ENCODE measurements at regions not wholly inside any gene's neighbourhood (a gene's known extent, or its start where the extent isn't known, plus 50 kb on each side); places are given as distances from the start of the nearest gene placed in this dataset.

DNA sequence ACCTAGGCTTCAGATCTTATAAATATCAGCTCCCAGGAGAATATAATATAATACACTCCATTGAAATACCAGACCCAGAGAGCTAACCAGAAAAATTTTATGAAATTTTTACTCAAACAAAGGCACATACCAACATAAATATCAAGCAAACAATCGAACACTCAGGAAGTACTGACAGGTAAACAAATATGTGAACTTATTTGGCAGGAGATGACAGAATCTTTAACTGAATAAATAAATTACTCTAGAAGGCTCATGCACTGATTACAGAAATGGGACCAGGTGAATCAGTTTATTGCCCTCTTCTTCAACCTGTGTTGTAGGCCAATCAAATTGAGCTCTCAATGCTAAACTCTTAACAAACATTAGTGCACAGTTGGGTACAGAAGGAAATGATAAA is 225.2 kb upstream of the PABPC4L start:
- Mint-ChIP-seq H3K4me1 (ENCODE audit: low read depth) (peaks cover 4% of the 10 kb centered on the region; the same call in 1 of the 2 replicates), H3K27me3 (ENCODE audit: insufficient read depth) (no peaks in the 10 kb centered on the region; the same call in 1 of the 2 replicates), H3K27ac (no peak overlapping the region), H3K36me3 (ENCODE audit: low read depth) (no peaks in the 10 kb centered on the region), H3K9me3 (no peaks in the 10 kb centered on the region; the same call in 1 of the 2 replicates), H3K4me3 (no peak overlapping the region)
- TF ChIP-seq, protein P1, sequence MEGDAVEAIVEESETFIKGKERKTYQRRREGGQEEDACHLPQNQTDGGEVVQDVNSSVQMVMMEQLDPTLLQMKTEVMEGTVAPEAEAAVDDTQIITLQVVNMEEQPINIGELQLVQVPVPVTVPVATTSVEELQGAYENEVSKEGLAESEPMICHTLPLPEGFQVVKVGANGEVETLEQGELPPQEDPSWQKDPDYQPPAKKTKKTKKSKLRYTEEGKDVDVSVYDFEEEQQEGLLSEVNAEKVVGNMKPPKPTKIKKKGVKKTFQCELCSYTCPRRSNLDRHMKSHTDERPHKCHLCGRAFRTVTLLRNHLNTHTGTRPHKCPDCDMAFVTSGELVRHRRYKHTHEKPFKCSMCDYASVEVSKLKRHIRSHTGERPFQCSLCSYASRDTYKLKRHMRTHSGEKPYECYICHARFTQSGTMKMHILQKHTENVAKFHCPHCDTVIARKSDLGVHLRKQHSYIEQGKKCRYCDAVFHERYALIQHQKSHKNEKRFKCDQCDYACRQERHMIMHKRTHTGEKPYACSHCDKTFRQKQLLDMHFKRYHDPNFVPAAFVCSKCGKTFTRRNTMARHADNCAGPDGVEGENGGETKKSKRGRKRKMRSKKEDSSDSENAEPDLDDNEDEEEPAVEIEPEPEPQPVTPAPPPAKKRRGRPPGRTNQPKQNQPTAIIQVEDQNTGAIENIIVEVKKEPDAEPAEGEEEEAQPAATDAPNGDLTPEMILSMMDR (IDR thresholded peaks at IDR 0.05): no peak
- DNase-seq: no peak

DNA sequence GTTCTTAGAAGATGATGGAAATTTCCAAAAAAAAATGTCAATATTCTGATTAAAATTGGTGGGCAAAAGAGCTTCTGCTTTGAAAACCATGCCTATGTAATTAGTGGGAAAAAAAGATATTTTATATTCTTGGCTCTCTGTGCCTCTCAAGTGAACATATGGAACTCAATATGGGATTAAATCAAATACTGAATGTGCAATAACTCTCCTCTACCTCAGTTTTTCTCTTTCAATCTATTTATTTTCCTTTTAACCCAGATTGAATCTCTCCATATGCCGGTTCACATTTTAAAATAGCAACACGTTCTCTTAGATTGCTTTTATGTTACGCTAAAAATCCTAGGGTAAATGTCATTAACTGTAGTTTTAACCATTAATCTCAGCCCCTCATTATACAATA is 224.2 kb upstream of the PABPC4L start:
- Mint-ChIP-seq H3K36me3 (ENCODE audit: low read depth) (no peaks in the 10 kb centered on the region), H3K27ac (no peak overlapping the region), H3K4me1 (ENCODE audit: low read depth) (peaks cover 5% of the 10 kb centered on the region; the same call in 1 of the 2 replicates), H3K27me3 (ENCODE audit: insufficient read depth) (no peaks in the 10 kb centered on the region; the same call in 1 of the 2 replicates), H3K4me3 (no peak overlapping the region), H3K9me3 (no peaks in the 10 kb centered on the region; the same call in 1 of the 2 replicates)
- no peak for DNase-seq
- TF ChIP-seq, protein P1 (IDR thresholded peaks at IDR 0.05): no peak

DNA sequence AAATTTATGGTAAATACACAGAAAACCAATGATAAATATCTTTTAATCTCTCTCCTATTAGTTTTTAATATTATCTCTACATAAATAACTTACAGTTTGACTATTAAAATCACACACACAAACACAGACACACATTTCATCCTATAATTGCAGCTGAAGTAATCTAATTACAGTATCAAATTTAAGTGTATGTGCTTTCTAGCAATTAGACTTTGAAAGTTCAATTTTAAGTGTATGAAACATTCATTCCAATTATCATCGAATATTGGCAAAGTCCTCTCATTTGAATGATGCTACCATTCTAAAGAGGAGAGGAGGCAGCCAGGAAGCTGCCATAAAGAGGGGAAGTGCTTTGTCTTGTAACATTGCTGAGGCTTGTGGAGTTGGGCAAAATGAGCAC is 221.2 kb upstream of the PABPC4L start:
- no peak for DNase-seq
- Mint-ChIP-seq H3K27me3 (ENCODE audit: insufficient read depth) (no peaks in the 10 kb centered on the region; the same call in 1 of the 2 replicates), H3K36me3 (ENCODE audit: low read depth) (no peaks in the 10 kb centered on the region), H3K9me3 (no peaks in the 10 kb centered on the region; the same call in 1 of the 2 replicates), H3K4me3 (no peak overlapping the region), H3K27ac (no peak overlapping the region), H3K4me1 (ENCODE audit: low read depth) (peaks cover 5% of the 10 kb centered on the region; the same call in 1 of the 2 replicates)
- TF ChIP-seq, protein P1 (IDR thresholded peaks at IDR 0.05): no peak

DNA sequence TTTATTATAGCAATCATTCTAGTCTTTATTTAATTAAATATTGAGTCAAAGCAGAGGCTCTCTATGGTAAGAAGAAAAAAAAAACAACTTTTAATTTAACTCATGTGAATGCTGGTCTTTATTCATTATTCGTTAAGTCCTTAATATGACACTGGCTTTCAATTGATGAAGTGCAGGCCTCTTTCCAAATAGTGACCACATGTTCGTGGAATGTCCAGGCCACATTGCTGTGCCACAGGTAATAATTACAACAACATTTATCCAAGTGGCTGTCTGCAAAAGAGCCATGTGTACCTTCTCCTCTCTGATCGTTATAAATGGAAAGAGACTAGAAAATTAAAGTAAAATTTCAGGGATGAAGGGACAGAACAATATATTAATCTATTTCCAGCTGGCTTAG is 220.1 kb upstream of the PABPC4L start:
- TF ChIP-seq, protein P1 (IDR thresholded peaks at IDR 0.05): no peak
- Mint-ChIP-seq H3K4me3 (no peak overlapping the region), H3K4me1 (ENCODE audit: low read depth) (peaks cover 5% of the 10 kb centered on the region; the same call in 1 of the 2 replicates), H3K27ac (no peak overlapping the region), H3K9me3 (no peaks in the 10 kb centered on the region; the same call in 1 of the 2 replicates), H3K27me3 (ENCODE audit: insufficient read depth) (no peaks in the 10 kb centered on the region; the same call in 1 of the 2 replicates), H3K36me3 (ENCODE audit: low read depth) (no peaks in the 10 kb centered on the region)
- DNase-seq: no peak

DNA sequence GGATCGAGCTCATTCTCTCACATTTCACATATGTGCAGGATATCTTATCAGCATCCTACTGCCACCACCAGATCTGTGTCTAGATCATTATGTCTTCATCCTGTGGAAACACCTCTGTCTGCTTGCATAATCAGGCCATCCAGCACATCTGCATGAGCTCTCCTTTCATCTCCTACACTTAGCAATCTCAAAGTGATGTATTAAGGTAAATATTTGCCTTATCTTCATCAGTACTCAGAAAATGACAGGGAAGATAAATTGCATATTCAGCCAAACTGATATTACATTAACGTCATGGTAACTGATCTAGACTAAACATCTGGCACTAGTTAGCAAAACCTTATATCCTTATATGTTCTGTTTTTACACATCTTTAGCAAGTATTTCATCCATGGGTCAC is 207.3 kb upstream of the PABPC4L start:
- no peak for DNase-seq
- TF ChIP-seq, protein P1 (IDR thresholded peaks at IDR 0.05): no peak
- H3K27me3 Mint-ChIP-seq (ENCODE audit: insufficient read depth): no peaks in the 10 kb centered on the region
- no peaks in the 10 kb centered on the region for H3K4me1 Mint-ChIP-seq (ENCODE audit: low read depth)
- no peaks in the 10 kb centered on the region for H3K36me3 Mint-ChIP-seq (ENCODE audit: low read depth)
- H3K27ac Mint-ChIP-seq: no peak overlapping the region
- no peaks in the 10 kb centered on the region for H3K9me3 Mint-ChIP-seq
- H3K4me3 Mint-ChIP-seq: no peak overlapping the region

DNA sequence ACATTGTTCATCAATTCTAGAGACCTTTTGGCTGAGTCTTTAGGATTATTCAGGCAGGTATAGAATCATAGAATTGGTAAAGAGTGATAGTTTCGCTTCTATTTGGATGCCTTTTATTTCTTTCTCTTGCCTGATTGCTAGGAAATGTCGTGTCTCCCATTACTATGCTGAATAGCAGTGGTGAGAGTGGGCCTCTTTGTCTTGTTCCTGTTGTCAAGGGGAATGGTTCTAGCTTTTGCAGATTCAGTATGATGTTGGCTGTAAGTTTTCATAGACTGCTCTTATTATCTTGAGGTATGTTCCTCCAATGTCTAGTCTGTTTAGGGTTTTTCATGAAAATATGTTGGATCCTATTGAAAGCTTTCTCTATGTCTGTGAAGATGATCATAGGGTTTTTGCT is 200.2 kb upstream of the PABPC4L start:
- TF ChIP-seq, protein P1 (IDR thresholded peaks at IDR 0.05): no peak
- H3K4me3 Mint-ChIP-seq: no peak overlapping the region
- no peaks in the 10 kb centered on the region for H3K27me3 Mint-ChIP-seq (ENCODE audit: insufficient read depth)
- H3K9me3 Mint-ChIP-seq: peaks cover 6% of the 10 kb centered on the region
- H3K27ac Mint-ChIP-seq: no peak overlapping the region
- H3K36me3 Mint-ChIP-seq (ENCODE audit: low read depth): no peaks in the 10 kb centered on the region
- H3K4me1 Mint-ChIP-seq (ENCODE audit: low read depth): no peaks in the 10 kb centered on the region
- DNase-seq: no peak
